ENCODE measurements at regions not wholly inside any gene's neighbourhood (a gene's known extent, or its start where the extent isn't known, plus 50 kb on each side); places are given as distances from the start of the nearest gene placed in this dataset.
"Not testable (repeated sequence)": the region's sequence is repeated elsewhere in the genome, so short reads cannot be mapped to it uniquely, and the experiment has no call there.

GRCh38 chr3:87549208-87549607, 272.8 kb upstream of the POU1F1 start:
- Histone ChIP-seq H3K27me3 (replicated peaks; ENCODE audit: insufficient read depth, low read length) (no peaks in the 10 kb centered on the region), H3K9me3 (replicated peaks; ENCODE audit: insufficient read depth, low read length) (no peaks in the 10 kb centered on the region), H3F3A (ENCODE audit: insufficient read depth, low read length) (no peaks in the 10 kb centered on the region), H3K9ac (ENCODE audit: low read length) (no peak overlapping the region), H3K4me2 (ENCODE audit: low read depth, low read length) (no peak overlapping the region), H3K79me2 (ENCODE audit: low read length) (no peaks in the 10 kb centered on the region), H3K36me3 (replicated peaks; ENCODE audit: insufficient read depth, low read length) (no peaks in the 10 kb centered on the region), H2AFZ (ENCODE audit: low read length) (no peak overlapping the region), H3K9me2 (replicated peaks; ENCODE audit: insufficient read depth, low read length) (no peaks in the 10 kb centered on the region), H3K4me3 (ENCODE audit: low read length) (no peak overlapping the region), H4K20me1 (ENCODE audit: insufficient read depth, low read length) (no peaks in the 10 kb centered on the region), H3K27ac (ENCODE audit: low read length) (no peak overlapping the region), H3K4me1 (ENCODE audit: low read length) (no peaks in the 10 kb centered on the region)
- TF ChIP-seq EZH2 (optimal IDR thresholded peaks at IDR 0.05; ENCODE audit: low read depth, low read length) (no peak), EZH2phosphoT487 (IDR thresholded peaks at IDR 0.05; ENCODE audit: low read length) (no peak), CTCF (IDR thresholded peaks at IDR 0.05; ENCODE audit: low read length) (no peak)
- DNase-seq, result no peak

- H4K20me1 ChIP-seq (ENCODE audit: insufficient read depth, low read length), result no peaks in the 10 kb centered on the region
- no peaks in the 10 kb centered on the region for H3K79me2 ChIP-seq (ENCODE audit: low read length)
- H3K4me3 ChIP-seq (ENCODE audit: low read length), result no peak overlapping the region
- no peaks in the 10 kb centered on the region for H3K9me3 ChIP-seq (replicated peaks; ENCODE audit: insufficient read depth, low read length)
- TF ChIP-seq EZH2 (optimal IDR thresholded peaks at IDR 0.05; ENCODE audit: low read depth, low read length) (no peak), EZH2phosphoT487 (IDR thresholded peaks at IDR 0.05; ENCODE audit: low read length) (no peak), CTCF (IDR thresholded peaks at IDR 0.05; ENCODE audit: low read length) (no peak)
- no peak overlapping the region for H3K9ac ChIP-seq (ENCODE audit: low read length)
- no peaks in the 10 kb centered on the region for H3K9me2 ChIP-seq (replicated peaks; ENCODE audit: insufficient read depth, low read length)
- DNase-seq, result no peak
- no peak overlapping the region for H2AFZ ChIP-seq (ENCODE audit: low read length)
- H3K36me3 ChIP-seq (replicated peaks; ENCODE audit: insufficient read depth, low read length), result no peaks in the 10 kb centered on the region
- no peak overlapping the region for H3K27ac ChIP-seq (ENCODE audit: low read length)
- H3K4me1 ChIP-seq (ENCODE audit: low read length), result no peaks in the 10 kb centered on the region
- H3F3A ChIP-seq (ENCODE audit: insufficient read depth, low read length), result no peaks in the 10 kb centered on the region
- H3K27me3 ChIP-seq (replicated peaks; ENCODE audit: insufficient read depth, low read length), result no peaks in the 10 kb centered on the region
- no peak overlapping the region for H3K4me2 ChIP-seq (ENCODE audit: low read depth, low read length)
Observed at GRCh38 chr3:87548271-87548670, 271.9 kb upstream of the POU1F1 start.

- H3F3A ChIP-seq (ENCODE audit: insufficient read depth, low read length), result no peaks in the 10 kb centered on the region
- no peaks in the 10 kb centered on the region for H3K9me3 ChIP-seq (replicated peaks; ENCODE audit: insufficient read depth, low read length)
- no peak overlapping the region for H3K27ac ChIP-seq (ENCODE audit: low read length)
- no peak for DNase-seq
- H3K9ac ChIP-seq (ENCODE audit: low read length), result no peak overlapping the region
- no peaks in the 10 kb centered on the region for H3K36me3 ChIP-seq (replicated peaks; ENCODE audit: insufficient read depth, low read length)
- H3K4me1 ChIP-seq (ENCODE audit: low read length), result no peaks in the 10 kb centered on the region
- TF ChIP-seq EZH2phosphoT487 (IDR thresholded peaks at IDR 0.05; ENCODE audit: low read length) (no peak), EZH2 (optimal IDR thresholded peaks at IDR 0.05; ENCODE audit: low read depth, low read length) (no peak), CTCF (IDR thresholded peaks at IDR 0.05; ENCODE audit: low read length) (no peak)
- no peaks in the 10 kb centered on the region for H3K27me3 ChIP-seq (replicated peaks; ENCODE audit: insufficient read depth, low read length)
- no peaks in the 10 kb centered on the region for H3K79me2 ChIP-seq (ENCODE audit: low read length)
- no peak overlapping the region for H2AFZ ChIP-seq (ENCODE audit: low read length)
- H3K4me2 ChIP-seq (ENCODE audit: low read depth, low read length), result no peak overlapping the region
- H3K9me2 ChIP-seq (replicated peaks; ENCODE audit: insufficient read depth, low read length), result no peaks in the 10 kb centered on the region
- no peaks in the 10 kb centered on the region for H4K20me1 ChIP-seq (ENCODE audit: insufficient read depth, low read length)
- no peak overlapping the region for H3K4me3 ChIP-seq (ENCODE audit: low read length)
Observed at GRCh38 chr3:87546216-87546615, 269.8 kb upstream of the POU1F1 start.

GRCh38 chr3:87543408-87543807, 267.0 kb upstream of the POU1F1 start:
- not testable (repeated sequence) for H3K27ac ChIP-seq (ENCODE audit: low read length); H3K9me2 ChIP-seq (replicated peaks; ENCODE audit: insufficient read depth, low read length); H3K9me3 ChIP-seq (replicated peaks; ENCODE audit: insufficient read depth, low read length); H3K9ac ChIP-seq (ENCODE audit: low read length); H3K4me1 ChIP-seq (ENCODE audit: low read length); H3K27me3 ChIP-seq (replicated peaks; ENCODE audit: insufficient read depth, low read length); H3K36me3 ChIP-seq (replicated peaks; ENCODE audit: insufficient read depth, low read length); H3K4me3 ChIP-seq (ENCODE audit: low read length); H4K20me1 ChIP-seq (ENCODE audit: insufficient read depth, low read length); H3K79me2 ChIP-seq (ENCODE audit: low read length); H2AFZ ChIP-seq (ENCODE audit: low read length); DNase-seq; H3K4me2 ChIP-seq (ENCODE audit: low read depth, low read length); H3F3A ChIP-seq (ENCODE audit: insufficient read depth, low read length)
